ENCODE measurements at regions not wholly inside any gene's neighbourhood (a gene's known extent, or its start where the extent isn't known, plus 50 kb on each side); places are given as distances from the start of the nearest gene placed in this dataset.

DNA sequence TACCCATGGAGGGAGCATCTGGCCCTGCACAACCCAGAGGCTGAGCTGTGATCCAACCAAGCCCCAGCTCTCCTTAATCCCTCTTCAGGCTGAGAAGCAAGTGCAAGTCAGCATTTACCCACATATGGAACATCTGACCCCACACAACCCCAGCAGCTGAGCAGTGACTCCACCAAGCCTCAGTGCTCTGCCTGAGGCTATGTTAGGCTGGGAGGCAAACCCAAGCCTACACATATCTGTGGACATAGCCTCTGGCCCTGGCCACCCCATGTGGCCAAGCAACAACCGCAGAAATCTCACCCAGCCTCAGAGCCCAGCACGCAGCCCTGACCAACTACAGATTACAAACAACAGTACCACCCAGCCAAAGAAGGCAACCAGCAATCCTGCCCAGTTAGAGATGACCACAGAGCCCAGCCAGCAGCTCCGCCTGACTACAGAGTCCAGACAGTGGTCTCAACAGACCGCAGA is 142.8 kb downstream of the NUAK1 start:
- no peaks in the 10 kb centered on the region for H3K36me3 Mint-ChIP-seq (ENCODE audit: low read depth)
- no peaks in the 10 kb centered on the region for H3K4me1 Mint-ChIP-seq (ENCODE audit: low read depth)
- H3K4me3 Mint-ChIP-seq: no peak overlapping the region
- H3K27ac Mint-ChIP-seq: no peak overlapping the region
- no peaks in the 10 kb centered on the region for H3K9me3 Mint-ChIP-seq
- H3K27me3 Mint-ChIP-seq: peaks cover 11% of the 10 kb centered on the region

DNA sequence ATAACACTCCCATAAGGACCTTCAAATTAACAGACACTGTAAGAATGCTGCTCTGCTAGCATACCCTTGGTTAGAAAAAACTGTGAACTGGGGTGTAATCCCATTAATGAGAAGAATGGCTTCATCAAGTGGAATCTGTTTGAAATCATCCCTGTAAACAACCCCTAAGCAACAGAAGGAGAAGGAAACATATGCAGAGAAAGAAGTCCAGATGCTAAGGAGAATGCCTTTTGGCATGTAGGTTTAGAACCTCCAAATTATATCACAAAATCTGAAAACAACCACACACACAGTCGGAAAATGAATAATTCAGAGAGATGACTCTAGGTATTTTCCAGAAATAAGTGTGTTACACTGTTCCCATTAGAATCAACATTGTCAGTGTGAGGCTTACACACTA is 140.2 kb downstream of the NUAK1 start:
- Mint-ChIP-seq H3K4me1 (ENCODE audit: low read depth) (no peaks in the 10 kb centered on the region), H3K9me3 (no peaks in the 10 kb centered on the region), H3K27ac (no peak overlapping the region), H3K27me3 (peaks cover 15% of the 10 kb centered on the region), H3K36me3 (ENCODE audit: low read depth) (no peaks in the 10 kb centered on the region), H3K4me3 (no peak overlapping the region)

DNA sequence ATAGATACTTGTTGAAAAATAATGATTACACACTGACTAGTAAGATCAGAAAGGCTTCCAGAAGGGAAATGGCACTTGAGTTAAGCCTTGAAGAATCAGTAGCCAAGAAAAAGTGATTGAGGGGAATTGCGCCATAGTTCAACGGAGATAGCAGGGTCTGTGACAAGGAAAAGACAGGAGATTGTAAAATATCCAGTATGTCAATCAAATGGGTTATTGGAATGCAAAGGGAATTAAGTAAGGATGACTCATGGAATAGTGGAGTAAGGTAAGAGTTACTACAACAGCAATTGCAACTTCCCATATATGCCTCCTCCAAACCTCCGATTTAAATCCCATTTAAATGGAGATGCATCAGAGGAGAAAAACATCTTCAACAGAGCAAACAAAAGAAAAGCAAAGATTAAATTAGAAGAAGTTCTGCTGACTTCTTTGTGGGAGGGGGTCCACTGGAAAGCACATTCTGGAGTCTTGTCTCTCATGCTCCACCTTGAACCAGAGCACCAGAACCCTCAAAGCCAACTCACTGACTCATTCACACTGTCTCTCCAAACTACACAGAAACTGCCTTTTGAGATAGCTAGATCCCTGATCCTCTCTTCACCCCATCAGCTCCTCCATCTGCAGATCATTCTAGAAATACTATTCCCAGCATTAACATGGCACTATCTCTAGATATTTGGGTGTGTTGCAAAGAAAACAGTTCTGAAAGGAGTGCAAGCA is 138.2 kb downstream of the NUAK1 start:
- Mint-ChIP-seq H3K36me3 (ENCODE audit: low read depth) (no peaks in the 10 kb centered on the region), H3K4me1 (ENCODE audit: low read depth) (no peaks in the 10 kb centered on the region), H3K9me3 (peaks cover 5% of the 10 kb centered on the region), H3K27me3 (peaks cover 21% of the 10 kb centered on the region), H3K27ac (no peak overlapping the region), H3K4me3 (no peak overlapping the region)

DNA sequence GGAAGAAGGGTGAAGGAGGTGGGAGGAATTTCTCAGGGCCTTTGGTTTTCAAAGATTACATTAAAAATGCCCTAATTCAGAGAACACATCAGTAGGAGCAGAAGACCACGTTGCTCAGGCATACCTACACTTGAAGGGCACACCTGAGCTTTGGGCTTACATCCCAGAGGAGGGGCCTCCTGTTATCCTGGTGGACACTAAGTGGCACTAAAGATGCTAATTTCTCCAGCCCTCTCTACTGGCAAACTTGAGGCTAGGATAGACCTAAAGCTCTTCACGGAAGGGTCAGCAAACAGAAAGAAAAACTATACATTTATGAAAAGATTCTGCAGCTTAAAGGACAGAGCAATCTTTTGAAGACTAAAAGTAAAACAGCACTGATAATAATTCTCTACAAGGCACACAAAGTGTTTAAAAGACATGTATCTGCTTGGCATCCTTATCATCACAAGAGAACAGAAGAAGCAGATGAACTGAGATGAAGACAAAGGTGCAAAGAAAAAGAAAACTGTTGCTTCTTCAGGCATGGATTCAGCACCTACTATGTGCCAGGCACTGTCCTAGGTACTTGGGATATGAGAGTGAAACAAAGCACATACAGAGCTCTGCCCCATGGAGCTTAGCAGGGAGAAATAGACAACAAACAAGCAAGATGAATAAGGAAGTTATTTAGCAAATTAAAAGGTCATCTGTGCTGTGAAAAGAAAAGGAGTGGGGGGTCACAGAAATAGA is 137.5 kb downstream of the NUAK1 start:
- Mint-ChIP-seq H3K27ac (no peak overlapping the region), H3K4me1 (ENCODE audit: low read depth) (no peaks in the 10 kb centered on the region), H3K36me3 (ENCODE audit: low read depth) (no peaks in the 10 kb centered on the region), H3K4me3 (no peak overlapping the region), H3K27me3 (peaks cover 21% of the 10 kb centered on the region), H3K9me3 (peaks cover 5% of the 10 kb centered on the region)

DNA sequence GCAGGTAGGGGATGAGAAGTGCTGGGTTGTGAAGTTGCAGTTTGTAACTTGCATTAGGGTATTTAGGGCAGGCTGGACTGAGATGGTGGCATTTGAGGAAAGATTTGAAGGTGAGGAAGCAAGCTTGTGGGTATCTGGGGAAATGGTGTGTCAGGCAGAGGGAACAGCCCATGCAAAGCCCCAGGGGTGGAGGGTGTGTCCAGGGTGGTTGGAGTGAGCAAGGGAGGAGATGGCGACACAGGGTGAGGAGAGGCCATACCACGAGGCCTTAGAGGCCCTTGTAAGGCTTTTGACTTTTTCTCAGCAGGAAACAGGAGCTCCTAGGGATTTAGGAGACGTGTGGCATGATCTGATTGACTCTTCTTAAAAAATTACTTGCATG is 136.9 kb downstream of the NUAK1 start:
- peaks cover 5% of the 10 kb centered on the region for H3K9me3 Mint-ChIP-seq
- H3K4me3 Mint-ChIP-seq: no peak overlapping the region
- no peaks in the 10 kb centered on the region for H3K36me3 Mint-ChIP-seq (ENCODE audit: low read depth)
- H3K4me1 Mint-ChIP-seq (ENCODE audit: low read depth): no peaks in the 10 kb centered on the region
- H3K27ac Mint-ChIP-seq: no peak overlapping the region
- peaks cover 21% of the 10 kb centered on the region for H3K27me3 Mint-ChIP-seq

DNA sequence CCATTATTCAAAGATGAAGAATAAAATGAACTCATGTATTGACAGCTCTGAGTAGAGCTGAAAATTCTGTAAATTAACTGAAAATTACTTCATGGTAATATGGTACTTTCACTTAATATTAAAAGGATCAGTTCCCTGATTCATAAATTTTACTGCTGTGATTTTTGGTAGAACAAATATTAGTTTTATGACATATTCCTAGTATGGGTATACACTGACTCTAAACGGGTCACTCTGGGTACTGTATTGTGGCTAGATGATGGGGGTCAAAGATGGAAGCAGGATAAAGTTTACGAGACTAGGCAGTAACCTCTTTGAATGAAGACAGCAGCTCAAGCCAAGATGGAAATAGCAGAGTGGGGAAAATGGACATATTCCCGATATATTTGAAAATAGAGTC is 135.5 kb downstream of the NUAK1 start:
- H3K9me3 Mint-ChIP-seq: peaks cover 5% of the 10 kb centered on the region
- no peak overlapping the region for H3K27ac Mint-ChIP-seq
- no peak overlapping the region for H3K4me3 Mint-ChIP-seq
- no peaks in the 10 kb centered on the region for H3K36me3 Mint-ChIP-seq (ENCODE audit: low read depth)
- H3K4me1 Mint-ChIP-seq (ENCODE audit: low read depth): no peaks in the 10 kb centered on the region
- H3K27me3 Mint-ChIP-seq: peaks cover 24% of the 10 kb centered on the region

DNA sequence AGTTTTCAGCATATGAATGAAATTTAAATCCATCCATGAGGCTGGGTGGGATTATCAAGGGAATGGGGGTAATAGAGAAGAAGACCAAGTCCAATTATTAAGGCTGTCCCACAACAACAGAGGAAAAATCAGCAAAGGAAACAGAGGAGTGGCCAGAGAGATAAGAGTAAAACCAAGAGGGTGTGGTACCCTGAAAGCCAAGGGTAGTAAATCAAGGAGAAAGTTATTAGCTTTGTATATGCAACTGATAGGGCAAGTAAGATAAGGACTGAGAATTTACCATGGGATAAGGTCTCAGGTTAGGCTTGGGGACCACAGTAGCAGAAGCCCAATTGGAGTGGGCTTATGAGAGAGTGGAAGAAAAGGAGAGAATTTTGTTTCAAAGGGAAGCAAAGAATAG is 134.5 kb downstream of the NUAK1 start:
- H3K27ac Mint-ChIP-seq: no peak overlapping the region
- H3K4me1 Mint-ChIP-seq (ENCODE audit: low read depth): no peaks in the 10 kb centered on the region
- no peak overlapping the region for H3K4me3 Mint-ChIP-seq
- H3K27me3 Mint-ChIP-seq: peaks cover 19% of the 10 kb centered on the region
- peaks cover 5% of the 10 kb centered on the region for H3K9me3 Mint-ChIP-seq
- H3K36me3 Mint-ChIP-seq (ENCODE audit: low read depth): no peaks in the 10 kb centered on the region

DNA sequence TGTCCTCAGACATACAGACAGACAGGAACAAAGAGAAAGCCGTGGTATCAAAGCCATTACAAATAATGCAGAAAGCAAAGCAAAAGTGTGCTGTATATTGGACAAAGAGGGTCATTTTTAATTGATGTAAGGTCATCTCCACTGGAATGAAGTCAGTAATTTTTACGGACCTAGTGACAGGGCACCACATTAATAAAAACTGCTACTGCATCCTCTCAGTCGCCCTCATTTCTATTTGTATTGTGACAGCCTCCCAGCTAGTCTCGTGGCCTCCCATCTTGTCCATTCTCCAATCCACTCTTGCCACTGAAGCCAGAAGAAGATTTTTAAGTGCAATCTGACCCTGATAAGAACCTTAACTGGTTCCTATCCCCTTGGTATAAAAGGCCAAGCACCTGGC is 132.4 kb downstream of the NUAK1 start:
- H3K27ac Mint-ChIP-seq: no peak overlapping the region
- no peaks in the 10 kb centered on the region for H3K36me3 Mint-ChIP-seq (ENCODE audit: low read depth)
- H3K4me1 Mint-ChIP-seq (ENCODE audit: low read depth): no peaks in the 10 kb centered on the region
- no peak overlapping the region for H3K4me3 Mint-ChIP-seq
- peaks cover 5% of the 10 kb centered on the region for H3K9me3 Mint-ChIP-seq
- peaks cover 11% of the 10 kb centered on the region for H3K27me3 Mint-ChIP-seq

DNA sequence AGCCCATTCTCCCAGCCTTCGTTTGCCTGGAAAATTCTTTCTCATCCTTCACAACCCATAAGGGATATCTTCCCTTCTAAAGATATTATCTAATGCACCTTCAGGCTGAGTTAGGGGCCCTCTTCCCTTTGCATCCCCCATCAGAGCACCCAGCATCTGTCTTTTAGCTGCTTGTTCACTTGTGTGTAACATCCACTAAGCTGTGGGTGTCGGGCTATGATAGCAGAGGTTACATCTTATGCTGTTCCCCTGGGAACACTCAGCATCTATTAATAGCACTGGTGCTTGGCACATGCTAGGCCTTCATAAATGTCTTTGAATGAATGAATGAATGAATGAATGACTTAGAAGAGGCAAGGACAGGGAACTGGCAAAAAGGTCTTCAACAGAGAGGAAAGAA is 131.8 kb downstream of the NUAK1 start:
- Mint-ChIP-seq H3K27ac (no peak overlapping the region), H3K27me3 (peaks cover 9% of the 10 kb centered on the region), H3K4me3 (no peak overlapping the region), H3K36me3 (ENCODE audit: low read depth) (no peaks in the 10 kb centered on the region), H3K9me3 (peaks cover 6% of the 10 kb centered on the region), H3K4me1 (ENCODE audit: low read depth) (no peaks in the 10 kb centered on the region)

DNA sequence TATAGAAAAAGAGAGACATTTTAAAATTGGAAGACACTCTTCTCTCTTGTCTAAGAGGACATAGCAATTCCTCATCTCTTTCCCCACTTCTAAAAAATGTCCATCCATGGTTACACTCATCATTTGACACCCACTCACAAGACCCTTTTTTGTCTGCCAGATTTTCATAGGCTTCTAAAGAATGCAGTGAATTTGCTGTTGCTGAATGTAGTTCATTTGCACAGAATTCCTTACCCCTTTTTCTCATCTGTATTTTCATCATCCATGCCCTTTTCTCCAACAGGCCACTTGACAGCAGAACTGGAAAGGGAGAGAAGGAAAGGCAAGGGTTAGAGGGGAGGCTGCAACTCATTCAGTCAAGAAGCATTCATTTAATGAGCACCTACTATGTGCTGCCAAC is 128.0 kb downstream of the NUAK1 start:
- no peaks in the 10 kb centered on the region for H3K36me3 Mint-ChIP-seq (ENCODE audit: low read depth)
- H3K27ac Mint-ChIP-seq: no peak overlapping the region
- no peaks in the 10 kb centered on the region for H3K4me1 Mint-ChIP-seq (ENCODE audit: low read depth)
- H3K4me3 Mint-ChIP-seq: no peak overlapping the region
- H3K9me3 Mint-ChIP-seq: peaks cover 4% of the 10 kb centered on the region
- H3K27me3 Mint-ChIP-seq: peaks cover 3% of the 10 kb centered on the region
